Stimulated activated naive CD8-positive, alpha-beta T cell treated with anti-CD3 and anti-CD28 coated beads, Interleukin-15, amount 100 ng/mL, for 72 hours (primary cell): ENCODE measurements at regions not wholly inside any gene's neighbourhood (a gene's known extent, or its start where the extent isn't known, plus 50 kb on each side); places are given as distances from the start of the nearest gene placed in this dataset.

Experiments
- ATAC-seq: fragments of 150-1000 bp; cut with Tn5 transposase; 2 replicates; pipeline ENCODE4 v1.10.0; 2021; ENCODE audit warnings: mild to moderate bottlenecking, moderate library complexity
- DNase-seq, 2 donors: peaks; one replicate each; pipeline ENCODE4 v3.0.0; 2021 to 2022
- H3K27ac Mint-ChIP-seq, 2 donors: one replicate each; pipeline ENCODE4 v1.8.0; 2022; ENCODE audit warnings: mild to moderate bottlenecking in 2 of 2, mixed read lengths in 2 of 2, moderate library complexity in 2 of 2
- H3K27me3 Mint-ChIP-seq: one replicate; pipeline ENCODE4 v1.8.0; 2022; ENCODE audit warnings: mixed read lengths
- H3K4me1 Mint-ChIP-seq: one replicate; pipeline ENCODE4 v1.8.0; 2022; ENCODE audit warnings: mild to moderate bottlenecking, mixed read lengths
- H3K4me3 Mint-ChIP-seq, 2 donors: one replicate each; pipeline ENCODE4 v1.8.0; 2022; ENCODE audit warnings: mild to moderate bottlenecking in 2 of 2, mixed read lengths in 2 of 2, moderate library complexity in 1 of 2
- H3K9me3 Mint-ChIP-seq, 2 donors: one replicate each; pipeline ENCODE4 v1.8.0; 2022; ENCODE audit warnings: mixed read lengths in 2 of 2

DNA sequence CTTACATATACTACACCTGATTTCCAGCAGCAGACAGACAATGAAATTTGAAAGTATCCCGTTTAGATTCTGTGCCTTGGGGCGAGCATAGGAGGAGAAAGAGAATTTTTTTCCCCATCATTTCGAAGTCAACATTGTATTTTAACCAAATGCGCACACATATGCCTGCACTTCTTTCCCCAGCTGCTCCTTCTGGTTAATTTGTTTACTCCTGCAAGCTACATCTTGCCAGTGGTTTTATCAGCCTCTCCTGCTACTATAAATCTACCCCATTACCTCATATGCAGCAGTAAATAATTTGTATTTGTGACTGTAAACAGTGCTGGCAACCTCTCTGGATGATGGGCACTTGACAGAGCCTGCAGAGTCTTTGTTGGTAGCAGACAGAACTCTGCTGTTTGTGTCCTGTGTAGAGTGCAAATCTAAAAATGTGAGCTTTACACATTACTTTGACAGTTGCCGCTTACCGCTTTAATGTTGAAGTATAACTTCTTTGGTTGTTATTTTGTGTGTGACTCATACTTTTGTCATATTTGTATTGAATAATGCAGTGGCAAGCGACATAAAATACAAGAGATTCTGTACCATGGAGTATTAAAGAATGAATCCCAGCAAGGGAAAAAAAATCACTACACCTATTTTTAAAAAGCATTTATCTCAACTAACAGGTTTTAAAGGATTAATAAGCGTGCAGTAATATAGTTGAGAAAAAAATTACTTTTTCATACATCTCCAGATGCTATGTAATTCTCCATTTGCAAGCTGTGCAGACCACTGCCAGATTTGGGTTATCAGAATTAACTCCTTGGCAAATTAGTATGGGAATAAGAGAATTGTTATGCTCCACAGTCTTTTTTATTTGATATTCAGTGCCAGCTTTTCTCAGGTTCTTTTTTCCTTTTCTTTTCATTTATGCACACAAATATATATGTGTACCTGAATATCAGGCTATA, 536.8 kb downstream of the XIRP2 start:
- H3K27ac Mint-ChIP-seq: no peak overlapping the region
- DNase-seq (no peak), ATAC-seq (no peak)

GRCh38 chr2:167424221-167424620, 535.9 kb downstream of the XIRP2 start:
- Mint-ChIP-seq H3K4me1 (no peaks in the 10 kb centered on the region), H3K4me3 (no peak overlapping the region), H3K9me3 (peaks cover 0 to 8% of the 10 kb centered on the region in 2 donors), H3K27ac (no peak overlapping the region), H3K27me3 (no peaks in the 10 kb centered on the region)
- ATAC-seq: no peak
- DNase-seq: no peak

More for the DNA sequence above, 536.8 kb downstream of the XIRP2 start:
- no peaks in the 10 kb centered on the region for H3K27me3 Mint-ChIP-seq
- no peak overlapping the region for H3K4me3 Mint-ChIP-seq
- no peaks in the 10 kb centered on the region for H3K4me1 Mint-ChIP-seq
- peaks cover 0 to 8% of the 10 kb centered on the region in 2 donors for H3K9me3 Mint-ChIP-seq

- H3K4me3 Mint-ChIP-seq: no peak overlapping the region
- H3K9me3 Mint-ChIP-seq: peaks cover 0 to 8% of the 10 kb centered on the region in 2 donors
- ATAC-seq: no peak
- no peaks in the 10 kb centered on the region for H3K4me1 Mint-ChIP-seq
- DNase-seq: no peak
- no peak overlapping the region for H3K27ac Mint-ChIP-seq
- no peaks in the 10 kb centered on the region for H3K27me3 Mint-ChIP-seq
These were observed 535.5 kb downstream of the XIRP2 start for GRCh38 chr2:167423731-167424130.

DNA sequence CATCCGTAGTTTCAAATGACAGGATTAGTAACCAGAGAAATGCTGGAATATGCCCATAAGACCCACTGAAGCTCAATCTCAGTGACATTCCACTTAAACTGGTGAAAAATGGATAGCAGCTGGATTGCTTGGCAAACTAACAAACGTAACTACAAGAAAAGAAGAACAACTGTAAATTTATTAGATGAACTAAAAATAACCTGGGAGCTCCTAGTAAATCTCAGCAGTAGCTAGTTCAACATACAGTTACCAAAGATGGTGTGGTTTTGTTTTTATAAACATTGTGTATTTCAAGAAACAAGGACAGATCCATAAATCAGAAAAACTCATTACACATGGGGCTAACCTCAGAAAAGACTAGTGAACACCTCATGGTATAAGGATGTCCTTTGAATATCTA, 531.9 kb downstream of the XIRP2 start:
- Mint-ChIP-seq H3K27ac (no peak overlapping the region), H3K27me3 (no peaks in the 10 kb centered on the region), H3K4me3 (no peak overlapping the region), H3K9me3 (peaks cover 7 to 25% of the 10 kb centered on the region in 2 donors), H3K4me1 (no peaks in the 10 kb centered on the region)
- no peak for ATAC-seq
- no peak for DNase-seq

DNA sequence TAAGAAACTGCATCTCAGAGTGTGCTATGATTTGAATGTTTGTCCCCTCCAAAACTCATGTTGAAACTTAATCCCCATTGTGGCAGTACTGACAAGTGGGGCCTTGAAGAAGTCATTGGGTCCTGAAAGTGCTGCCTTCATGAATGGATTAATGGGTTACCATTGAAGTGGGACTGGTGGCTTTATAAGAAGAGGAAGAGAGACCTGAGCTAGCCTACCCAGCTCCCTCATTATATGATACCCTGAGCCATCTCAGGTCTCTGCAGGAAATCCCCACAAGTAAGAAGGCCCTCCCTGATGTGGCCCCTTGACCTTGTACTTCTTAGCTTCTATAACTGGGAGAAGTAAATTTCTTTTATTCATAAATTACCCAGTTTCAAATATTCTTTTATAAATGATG, 526.8 kb downstream of the XIRP2 start:
- peaks cover 11 to 42% of the 10 kb centered on the region in 2 donors for H3K9me3 Mint-ChIP-seq
- DNase-seq (no peak), ATAC-seq (no peak)
- no peak overlapping the region for H3K4me3 Mint-ChIP-seq
- H3K27ac Mint-ChIP-seq: no peak overlapping the region
- H3K27me3 Mint-ChIP-seq: no peaks in the 10 kb centered on the region
- H3K4me1 Mint-ChIP-seq: no peaks in the 10 kb centered on the region

DNA sequence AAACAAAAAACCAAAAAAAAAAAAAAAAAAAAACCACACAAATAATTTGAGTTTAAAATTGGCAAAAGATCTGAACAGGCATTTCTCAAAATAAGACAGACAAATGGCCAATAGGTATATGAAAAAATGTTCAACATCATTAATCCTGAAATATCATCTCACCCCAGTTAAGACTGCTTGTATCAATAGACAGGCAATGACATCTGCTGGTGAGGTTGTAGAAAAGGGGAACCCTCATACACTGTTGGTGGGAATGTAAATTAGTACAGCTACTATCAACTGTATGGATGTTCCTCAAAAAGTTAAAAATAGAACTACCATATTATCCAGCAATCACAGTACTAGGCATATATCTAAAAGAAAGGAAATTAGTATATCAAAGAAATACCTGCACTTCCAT, 523.1 kb downstream of the XIRP2 start:
- no peak for DNase-seq
- Mint-ChIP-seq H3K4me1 (no peaks in the 10 kb centered on the region), H3K9me3 (peaks cover 11 to 45% of the 10 kb centered on the region in 2 donors), H3K27ac (no peak overlapping the region), H3K4me3 (no peak overlapping the region), H3K27me3 (no peaks in the 10 kb centered on the region)
- ATAC-seq: no peak

DNA sequence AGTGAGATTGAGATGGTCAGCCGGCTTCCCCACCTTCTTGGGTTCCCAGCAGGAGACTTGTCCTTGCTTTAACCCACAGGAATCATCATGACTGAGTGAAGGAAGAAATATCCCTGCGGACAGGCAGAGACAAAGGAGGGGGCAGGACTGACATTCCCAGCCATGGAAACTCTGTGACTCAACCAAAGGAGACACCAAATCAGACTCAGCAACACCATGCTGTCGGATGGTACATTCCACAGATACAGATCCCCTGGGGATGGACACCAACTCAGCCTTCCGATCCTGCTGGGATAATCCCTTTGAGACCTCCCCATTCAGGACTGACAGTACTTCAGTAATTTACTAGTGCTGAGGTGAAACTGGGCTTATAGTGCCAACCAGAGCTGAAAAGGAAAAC, 518.3 kb downstream of the XIRP2 start:
- DNase-seq: no peak
- Mint-ChIP-seq H3K27ac (no peak overlapping the region), H3K4me1 (no peaks in the 10 kb centered on the region), H3K4me3 (no peak overlapping the region), H3K27me3 (no peaks in the 10 kb centered on the region), H3K9me3 (peaks cover 11 to 26% of the 10 kb centered on the region in 2 donors)
- ATAC-seq: no peak

DNA sequence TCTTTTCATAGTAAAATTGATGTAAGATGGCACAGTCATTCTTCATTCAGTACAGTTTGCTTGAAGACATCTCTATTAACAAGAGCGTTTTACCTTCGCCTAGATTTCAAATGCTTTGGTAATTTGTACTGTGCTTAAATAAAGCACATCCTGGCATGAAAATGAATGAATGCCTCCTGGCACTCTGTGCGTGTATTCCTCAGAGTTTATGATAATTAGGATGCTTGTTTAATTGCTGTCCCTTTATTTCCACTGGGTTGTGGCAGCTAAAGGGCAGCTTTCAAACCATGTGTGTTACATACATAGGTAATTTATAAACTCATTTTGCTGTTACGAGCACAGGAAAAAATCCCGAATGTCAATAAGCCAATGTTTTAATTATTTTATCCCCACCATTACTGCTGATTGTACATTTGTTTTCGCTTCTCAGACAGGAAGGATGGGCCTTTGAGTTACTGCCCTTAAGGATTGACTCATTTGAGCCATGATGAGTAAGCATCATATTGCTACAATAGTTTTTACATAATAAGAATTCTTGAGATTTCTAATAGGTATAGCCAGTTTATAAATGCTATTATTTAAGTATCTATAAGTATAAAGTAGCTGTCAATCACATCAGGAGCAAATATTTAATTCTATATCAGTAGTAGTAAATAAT, 516.5 kb downstream of the XIRP2 start:
- H3K27ac Mint-ChIP-seq: no peak overlapping the region
- DNase-seq (no peak), ATAC-seq (no peak)
- peaks cover 13 to 18% of the 10 kb centered on the region in 2 donors for H3K9me3 Mint-ChIP-seq
- no peak overlapping the region for H3K4me3 Mint-ChIP-seq
- H3K27me3 Mint-ChIP-seq: no peaks in the 10 kb centered on the region
- no peaks in the 10 kb centered on the region for H3K4me1 Mint-ChIP-seq

- no peak for ATAC-seq
- Mint-ChIP-seq H3K4me3 (no peak overlapping the region), H3K27ac (no peak overlapping the region), H3K9me3 (peaks cover 10 to 17% of the 10 kb centered on the region in 2 donors), H3K4me1 (no peaks in the 10 kb centered on the region), H3K27me3 (no peaks in the 10 kb centered on the region)
- DNase-seq: no peak
These were observed 513.0 kb downstream of the XIRP2 start for GRCh38 chr2:167401309-167401708.

- DNase-seq (no peak), ATAC-seq (no peak)
- Mint-ChIP-seq H3K27me3 (no peaks in the 10 kb centered on the region), H3K27ac (no peak overlapping the region), H3K4me3 (no peak overlapping the region), H3K9me3 (peaks cover 10 to 17% of the 10 kb centered on the region in 2 donors), H3K4me1 (no peaks in the 10 kb centered on the region)
These were observed 512.3 kb downstream of the XIRP2 start for GRCh38 chr2:167400546-167400945.

GRCh38 chr2:167398873-167399272, 510.6 kb downstream of the XIRP2 start:
- Mint-ChIP-seq H3K27me3 (no peaks in the 10 kb centered on the region), H3K9me3 (peaks cover 8 to 16% of the 10 kb centered on the region in 2 donors), H3K27ac (no peak overlapping the region), H3K4me1 (no peaks in the 10 kb centered on the region), H3K4me3 (no peak overlapping the region)
- ATAC-seq (no peak), DNase-seq (no peak)

- DNase-seq: no peak
- H3K27me3 Mint-ChIP-seq: no peaks in the 10 kb centered on the region
- H3K4me3 Mint-ChIP-seq: no peak overlapping the region
- no peak for ATAC-seq
- H3K9me3 Mint-ChIP-seq: peaks cover 0 to 7% of the 10 kb centered on the region in 2 donors
- no peaks in the 10 kb centered on the region for H3K4me1 Mint-ChIP-seq
- H3K27ac Mint-ChIP-seq: no peak overlapping the region
These were observed 500.6 kb downstream of the XIRP2 start for GRCh38 chr2:167388901-167389300.

DNA sequence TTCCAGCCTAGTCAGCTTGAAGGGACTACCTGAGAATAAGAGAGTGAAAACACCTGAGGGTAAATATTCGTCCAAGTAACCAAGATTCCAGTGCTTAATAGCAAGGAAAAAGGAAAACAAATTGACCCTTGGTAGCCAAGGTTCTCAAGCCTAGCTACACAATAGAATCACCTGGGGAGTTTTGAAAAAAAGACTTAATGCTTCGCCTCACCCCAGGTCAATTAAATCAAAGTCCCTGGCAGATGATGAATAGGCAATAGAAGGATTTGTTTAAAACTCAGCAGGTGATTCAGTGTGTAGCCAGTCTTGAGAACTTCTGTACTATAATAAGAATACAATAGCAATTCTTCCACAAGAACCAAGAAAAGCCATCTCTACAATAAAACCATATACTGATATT, 500.2 kb downstream of the XIRP2 start:
- peaks cover 0 to 7% of the 10 kb centered on the region in 2 donors for H3K9me3 Mint-ChIP-seq
- no peaks in the 10 kb centered on the region for H3K4me1 Mint-ChIP-seq
- no peak overlapping the region for H3K4me3 Mint-ChIP-seq
- ATAC-seq (no peak), DNase-seq (no peak)
- no peak overlapping the region for H3K27ac Mint-ChIP-seq
- H3K27me3 Mint-ChIP-seq: no peaks in the 10 kb centered on the region

- H3K27me3 Mint-ChIP-seq: no peaks in the 10 kb centered on the region
- H3K4me3 Mint-ChIP-seq: no peak overlapping the region
- no peak for ATAC-seq
- H3K9me3 Mint-ChIP-seq: peaks cover 0 to 7% of the 10 kb centered on the region in 2 donors
- no peak for DNase-seq
- H3K27ac Mint-ChIP-seq: no peak overlapping the region
- no peaks in the 10 kb centered on the region for H3K4me1 Mint-ChIP-seq
These were observed 498.4 kb downstream of the XIRP2 start for GRCh38 chr2:167386694-167387093.

- Mint-ChIP-seq H3K27ac (no peak overlapping the region), H3K4me3 (no peak overlapping the region)
These were observed 495.4 kb downstream of the XIRP2 start for GRCh38 chr2:167383610-167384194.

DNA sequence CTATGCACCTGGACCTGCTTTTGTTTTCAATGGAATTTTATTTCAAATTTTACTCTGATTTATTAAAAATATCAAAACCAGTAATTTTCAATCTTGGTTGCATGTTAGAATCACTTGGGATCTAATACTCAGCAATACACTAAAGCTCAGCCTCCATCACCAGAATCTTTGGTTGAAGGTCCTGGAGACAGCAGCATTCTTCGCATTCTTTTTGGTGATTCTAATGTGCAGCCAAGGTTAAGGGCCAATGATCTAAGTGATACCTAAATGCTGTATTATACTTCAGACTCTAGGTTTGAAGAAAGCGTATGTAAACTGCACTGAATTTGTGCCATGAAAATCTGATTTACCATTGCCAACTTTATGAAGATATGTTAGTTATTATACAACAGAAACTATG, 493.1 kb downstream of the XIRP2 start:
- no peak overlapping the region for H3K4me3 Mint-ChIP-seq
- H3K4me1 Mint-ChIP-seq: no peaks in the 10 kb centered on the region
- no peak overlapping the region for H3K27ac Mint-ChIP-seq
- ATAC-seq (no peak), DNase-seq (no peak)
- no peaks in the 10 kb centered on the region for H3K27me3 Mint-ChIP-seq
- H3K9me3 Mint-ChIP-seq: peaks cover 4 to 15% of the 10 kb centered on the region in 2 donors

More at GRCh38 chr2:167383610-167384194, 495.4 kb downstream of the XIRP2 start:
- ATAC-seq (no peak), DNase-seq (no peak)
- H3K27me3 Mint-ChIP-seq: no peaks in the 10 kb centered on the region
- H3K4me1 Mint-ChIP-seq: no peaks in the 10 kb centered on the region
- H3K9me3 Mint-ChIP-seq: peaks cover 0 to 15% of the 10 kb centered on the region in 2 donors
